ENCODE measurements at regions not wholly inside any gene's neighbourhood (a gene's known extent, or its start where the extent isn't known, plus 50 kb on each side); places are given as distances from the start of the nearest gene placed in this dataset.

GRCh38 chr10:78865538-78865875 lies 203.3 kb upstream of the ZMIZ1 start:
- Histone ChIP-seq H3K36me3 (ENCODE audit: control insufficient read depth, insufficient read depth, low read length) (no peaks in the 10 kb centered on the region), H3K4me3 (replicated peaks in 1 of 4; ENCODE audit: control extremely low read depth in 1 of 4, insufficient read depth in 1 of 4, low read depth in 3 of 4, low read length in 4 of 4) (no peak overlapping the region), H3K9ac (ENCODE audit: insufficient read depth, low read length) (no peak overlapping the region), H3K4me1 (ENCODE audit: control insufficient read depth, extremely low read depth, insufficient read depth, low read length) (no peaks in the 10 kb centered on the region), H2AFZ (ENCODE audit: low read length) (no peak overlapping the region), H3K9me3 (ENCODE audit: control insufficient read depth, insufficient read depth, low read depth, low read length) (no peaks in the 10 kb centered on the region), H3K27me3 (ENCODE audit: control insufficient read depth, insufficient read depth, low read length) (peaks cover 3% of the 10 kb centered on the region), H3K79me2 (ENCODE audit: control insufficient read depth, insufficient read depth, low read length) (no peaks in the 10 kb centered on the region), H3K27ac (ENCODE audit: insufficient read depth, low read length) (no peak overlapping the region), H3K4me2 (ENCODE audit: extremely low read depth, insufficient read depth, low read length) (no peak overlapping the region), H4K20me1 (ENCODE audit: control insufficient read depth, extremely low read depth, insufficient read depth, low read length) (no peaks in the 10 kb centered on the region)
- TF ChIP-seq CTCF (conservative IDR thresholded peaks at IDR 0.05 in 1 of 2, IDR thresholded peaks at IDR 0.05 in 1 of 2; ENCODE audit: low read depth in 1 of 2, low read length in 2 of 2) = no peak
- TF ChIP-seq EZH2 (IDR thresholded peaks at IDR 0.05; ENCODE audit: low read length, missing control alignments) = no peak
- peak; percentile 5 to 48 for DNase-seq (ENCODE audit: low read depth in 2 of 2)

- no peak overlapping the region for H2AFZ ChIP-seq (ENCODE audit: low read length)
- peaks cover 3% of the 10 kb centered on the region for H3K27me3 ChIP-seq (ENCODE audit: control insufficient read depth, insufficient read depth, low read length)
- H3K4me3 ChIP-seq (replicated peaks in 1 of 4; ENCODE audit: control extremely low read depth in 1 of 4, insufficient read depth in 1 of 4, low read depth in 3 of 4, low read length in 4 of 4) = no peak overlapping the region
- no peaks in the 10 kb centered on the region for H4K20me1 ChIP-seq (ENCODE audit: control insufficient read depth, extremely low read depth, insufficient read depth, low read length)
- H3K4me1 ChIP-seq (ENCODE audit: control insufficient read depth, extremely low read depth, insufficient read depth, low read length) = no peaks in the 10 kb centered on the region
- DNase-seq (ENCODE audit: low read depth in 2 of 2) = no peak
- H3K79me2 ChIP-seq (ENCODE audit: control insufficient read depth, insufficient read depth, low read length) = no peaks in the 10 kb centered on the region
- no peaks in the 10 kb centered on the region for H3K9me3 ChIP-seq (ENCODE audit: control insufficient read depth, insufficient read depth, low read depth, low read length)
- H3K27ac ChIP-seq (ENCODE audit: insufficient read depth, low read length) = no peak overlapping the region
- no peak overlapping the region for H3K9ac ChIP-seq (ENCODE audit: insufficient read depth, low read length)
- TF ChIP-seq CTCF (conservative IDR thresholded peaks at IDR 0.05 in 1 of 2, IDR thresholded peaks at IDR 0.05 in 1 of 2; ENCODE audit: low read depth in 1 of 2, low read length in 2 of 2) (no peak), EZH2 (IDR thresholded peaks at IDR 0.05; ENCODE audit: low read length, missing control alignments) (no peak)
- no peaks in the 10 kb centered on the region for H3K36me3 ChIP-seq (ENCODE audit: control insufficient read depth, insufficient read depth, low read length)
- no peak overlapping the region for H3K4me2 ChIP-seq (ENCODE audit: extremely low read depth, insufficient read depth, low read length)
These were observed 202.6 kb upstream of the ZMIZ1 start for GRCh38 chr10:78865931-78866717.

DNA sequence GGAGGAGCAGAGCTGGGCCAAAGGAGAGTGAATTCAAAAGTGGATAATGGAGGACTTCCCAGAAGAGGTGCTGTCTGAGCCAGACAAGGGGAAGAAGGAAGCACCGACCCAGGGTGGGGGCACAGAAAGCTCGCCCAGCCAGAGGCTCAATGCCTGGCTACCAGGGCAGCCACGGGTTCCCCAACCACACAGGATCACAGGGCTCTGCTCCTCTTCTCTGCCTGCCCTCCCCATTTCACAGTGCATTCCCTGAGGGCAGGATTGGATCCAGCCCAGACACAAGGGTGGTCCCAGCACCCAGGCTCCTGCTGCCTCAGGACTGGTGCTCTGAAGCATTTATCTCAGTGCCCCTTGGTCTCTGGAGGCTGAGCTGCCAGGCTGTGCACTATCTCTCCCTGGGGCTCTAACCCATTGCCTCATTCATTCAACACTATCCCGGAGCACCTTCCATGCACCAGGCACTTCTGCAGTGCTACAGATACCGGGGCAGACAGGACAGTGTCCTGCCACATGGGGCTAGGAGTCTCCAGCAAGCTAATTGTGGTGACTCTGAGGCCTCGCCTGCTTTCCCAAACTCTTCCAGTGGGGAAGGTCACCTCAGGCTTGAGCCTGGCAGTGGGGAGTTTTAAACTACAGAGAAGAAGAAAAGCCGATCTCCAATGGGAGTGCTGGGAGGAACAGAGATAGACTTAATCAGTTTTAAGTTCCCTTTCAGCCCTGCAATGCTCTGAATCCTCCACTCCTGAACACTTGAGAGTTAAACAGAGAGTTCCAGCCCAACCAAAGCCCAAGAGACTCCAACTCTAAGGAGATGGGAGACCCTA lies 201.8 kb upstream of the ZMIZ1 start:
- no peak for TF ChIP-seq CTCF (conservative IDR thresholded peaks at IDR 0.05 in 1 of 2, IDR thresholded peaks at IDR 0.05 in 1 of 2; ENCODE audit: low read depth in 1 of 2, low read length in 2 of 2)
- no peak for TF ChIP-seq EZH2 (IDR thresholded peaks at IDR 0.05; ENCODE audit: low read length, missing control alignments)
- Histone ChIP-seq H3K27me3 (ENCODE audit: control insufficient read depth, insufficient read depth, low read length) (peaks cover 3% of the 10 kb centered on the region), H2AFZ (ENCODE audit: low read length) (no peak overlapping the region), H3K4me2 (ENCODE audit: extremely low read depth, insufficient read depth, low read length) (no peak overlapping the region), H3K9ac (ENCODE audit: insufficient read depth, low read length) (no peak overlapping the region), H3K4me3 (replicated peaks in 1 of 4; ENCODE audit: control extremely low read depth in 1 of 4, insufficient read depth in 1 of 4, low read depth in 3 of 4, low read length in 4 of 4) (no peak overlapping the region), H4K20me1 (ENCODE audit: control insufficient read depth, extremely low read depth, insufficient read depth, low read length) (no peaks in the 10 kb centered on the region), H3K4me1 (ENCODE audit: control insufficient read depth, extremely low read depth, insufficient read depth, low read length) (no peaks in the 10 kb centered on the region), H3K36me3 (ENCODE audit: control insufficient read depth, insufficient read depth, low read length) (no peaks in the 10 kb centered on the region), H3K27ac (ENCODE audit: insufficient read depth, low read length) (no peak overlapping the region), H3K9me3 (ENCODE audit: control insufficient read depth, insufficient read depth, low read depth, low read length) (no peaks in the 10 kb centered on the region), H3K79me2 (ENCODE audit: control insufficient read depth, insufficient read depth, low read length) (no peaks in the 10 kb centered on the region)
- no peak for DNase-seq (ENCODE audit: low read depth in 2 of 2)
